ENCODE measurements at regions not wholly inside any gene's neighbourhood (a gene's known extent, or its start where the extent isn't known, plus 50 kb on each side); places are given as distances from the start of the nearest gene placed in this dataset.

DNA sequence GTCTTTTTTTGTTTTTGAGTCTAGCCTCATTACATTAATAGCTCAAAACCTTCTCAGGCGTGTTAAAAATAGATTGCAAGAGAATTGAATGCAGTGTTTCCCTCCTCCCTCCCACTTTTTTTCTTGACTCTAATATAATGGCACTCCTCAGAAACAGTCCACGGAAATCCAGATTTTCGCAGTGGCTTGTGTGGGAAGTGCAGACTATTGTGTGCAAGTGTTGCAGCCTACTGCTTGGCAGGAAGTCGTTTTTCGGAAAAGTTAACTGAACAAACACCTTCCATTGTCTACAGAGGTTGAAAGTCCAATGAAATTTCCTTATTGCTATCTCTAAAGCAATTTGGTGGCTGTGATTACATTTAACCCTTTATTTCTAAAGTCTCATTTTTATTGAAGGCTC lies 147.9 kb upstream of the E2F7 start:
- TF ChIP-seq POLR2A (IDR thresholded peaks at IDR 0.05; ENCODE audit: low read depth, low read length) (no peak), TAF1 (IDR thresholded peaks at IDR 0.05; ENCODE audit: low read depth, low read length) (no peak)
